GM23338 (cell line): ENCODE measurements at regions not wholly inside any gene's neighbourhood (a gene's known extent, or its start where the extent isn't known, plus 50 kb on each side); places are given as distances from the start of the nearest gene placed in this dataset.

Source experiments
- ATAC-seq: fragments of 200-7000 bp; cut with Tn5 transposase; 3 replicates; pipeline ENCODE4 v1.9.1; 2020
- DNase-seq: peaks from one replicate; pipeline ENCODE4 v3.0.0-alpha.2; 2015; ENCODE audit warnings: low spot score
- H2AFZ ChIP-seq: fragments of 200-600 bp; sonication (generic); 2 replicates; pipeline ENCODE4 v1.8.0; 2016; ENCODE audit warnings: antibody characterized with exemption, mild to moderate bottlenecking, moderate library complexity
- H3F3A ChIP-seq: fragments of 200-600 bp; sonication (generic); replicated peaks from 2 replicates; pipeline ENCODE4 v1.8.0; 2017; ENCODE audit warnings: antibody characterized with exemption, mixed run types, low read depth
- H3K27ac ChIP-seq: fragments of 200-600 bp; sonication (generic); 2 replicates; pipeline ENCODE4 v1.6.1; 2016; ENCODE audit warnings: low read depth
- H3K27me3 ChIP-seq: fragments of 200-600 bp; sonication (generic); 2 replicates; pipeline ENCODE4 v1.8.0; 2016; ENCODE audit warnings: mild to moderate bottlenecking, mixed run types, moderate library complexity; ENCODE audit not compliant: insufficient read depth
- H3K36me3 ChIP-seq: fragments of 200-600 bp; sonication (generic); 2 replicates; pipeline ENCODE4 v1.8.0; 2016; ENCODE audit warnings: mild to moderate bottlenecking; ENCODE audit not compliant: insufficient read depth
- H3K4me1 ChIP-seq: fragments of 200-600 bp; sonication (generic); 2 replicates; pipeline ENCODE4 v1.8.0; 2016; ENCODE audit warnings: mild to moderate bottlenecking, moderate library complexity; ENCODE audit not compliant: insufficient read depth
- H3K4me2 ChIP-seq: fragments of 200-600 bp; sonication (generic); 2 replicates; pipeline ENCODE4 v1.7.1; 2017; ENCODE audit warnings: mixed run types
- H3K4me3 ChIP-seq: fragments of 200-600 bp; sonication (generic); 2 replicates; pipeline ENCODE4 v1.6.1; 2016; ENCODE audit warnings: mixed run types
- H3K79me2 ChIP-seq: fragments of 200-600 bp; sonication (generic); replicated peaks from 2 replicates; pipeline ENCODE4 v1.8.0; 2017; ENCODE audit warnings: mild to moderate bottlenecking; ENCODE audit not compliant: insufficient read depth
- H3K9me2 ChIP-seq: fragments of 200-600 bp; sonication (generic); 2 replicates; pipeline ENCODE4 v1.8.0; 2017; ENCODE audit not compliant: insufficient read depth
- H4K20me1 ChIP-seq: fragments of 200-600 bp; sonication (generic); replicated peaks from 2 replicates; pipeline ENCODE4 v1.8.0; 2017; ENCODE audit warnings: mild to moderate bottlenecking; ENCODE audit not compliant: insufficient read depth
- H3K27ac Mint-ChIP-seq: 2 replicates; pipeline ENCODE4 v1.8.0; 2020; ENCODE audit warnings: inconsistent platforms, mild to moderate bottlenecking, moderate library complexity, mixed read lengths
- H3K27me3 Mint-ChIP-seq: 3 replicates; pipeline ENCODE4 v1.8.0; 2022; ENCODE audit warnings: low read depth, mild to moderate bottlenecking, moderate library complexity, mixed read lengths, inconsistent platforms; ENCODE audit not compliant: insufficient read depth, poor library complexity
- H3K36me3 Mint-ChIP-seq: 3 replicates; pipeline ENCODE4 v1.8.0; 2021; ENCODE audit warnings: low read depth, mild to moderate bottlenecking, inconsistent platforms, moderate library complexity, mixed read lengths
- H3K4me1 Mint-ChIP-seq: 3 replicates; pipeline ENCODE4 v1.8.0; 2020; ENCODE audit warnings: mild to moderate bottlenecking, inconsistent platforms, mixed read lengths
- H3K4me3 Mint-ChIP-seq: 3 replicates; pipeline ENCODE4 v1.8.0; 2021; ENCODE audit warnings: moderate library complexity, mild to moderate bottlenecking, inconsistent platforms, mixed read lengths
- H3K9me3 Mint-ChIP-seq: 3 replicates; pipeline ENCODE4 v1.8.0; 2020; ENCODE audit warnings: moderate library complexity, mild to moderate bottlenecking, inconsistent platforms, mixed read lengths
- CTCF ChIP-seq, 2 experiments: fragments of 200-600 bp in 1 of 2; sonication (generic) in 1 of 2; conservative IDR thresholded peaks; 2 replicates each; pipeline versions ENCODE4 v1.5.1 to v1.6.1; 2016 to 2017; ENCODE audit warnings: antibody characterized with exemption in 2 of 2, low read depth in 2 of 2, mild to moderate bottlenecking in 2 of 2, moderate library complexity in 1 of 2
- ETS1 ChIP-seq: IDR thresholded peaks from 2 replicates; pipeline ENCODE4 v1.6.1; 2016; ENCODE audit warnings: antibody characterized with exemption
- EZH2 ChIP-seq: fragments of 200-600 bp; sonication (generic); IDR thresholded peaks from one replicate; pipeline ENCODE4 v1.8.0; 2017; ENCODE audit warnings: antibody characterized with exemption, mild to moderate bottlenecking, low read depth; ENCODE audit not compliant: unreplicated experiment
- EZH2phosphoT487 ChIP-seq: fragments of 200-600 bp; sonication (generic); IDR thresholded peaks from one replicate; pipeline ENCODE4 v1.8.1; 2018; ENCODE audit warnings: antibody characterized with exemption; ENCODE audit not compliant: unreplicated experiment
- JUNB ChIP-seq: IDR thresholded peaks from one replicate; pipeline ENCODE4 v1.6.1; 2016; ENCODE audit warnings: antibody characterized with exemption; ENCODE audit not compliant: unreplicated experiment
- NANOG ChIP-seq: IDR thresholded peaks from 2 replicates; pipeline ENCODE4 v1.6.1; 2016; ENCODE audit warnings: antibody characterized with exemption, borderline replicate concordance
- POLR2AphosphoS5 ChIP-seq: IDR thresholded peaks from 2 replicates; pipeline ENCODE4 v1.6.1; 2016; ENCODE audit warnings: antibody characterized with exemption, low read depth
- ZNF331 ChIP-seq: fragments of 250-450 bp; sonication (Bioruptor Pico); IDR thresholded peaks from 2 replicates; pipeline ENCODE4 v1.5.0; 2020; ENCODE audit warnings: low read depth, mild to moderate bottlenecking, moderate library complexity

DNA sequence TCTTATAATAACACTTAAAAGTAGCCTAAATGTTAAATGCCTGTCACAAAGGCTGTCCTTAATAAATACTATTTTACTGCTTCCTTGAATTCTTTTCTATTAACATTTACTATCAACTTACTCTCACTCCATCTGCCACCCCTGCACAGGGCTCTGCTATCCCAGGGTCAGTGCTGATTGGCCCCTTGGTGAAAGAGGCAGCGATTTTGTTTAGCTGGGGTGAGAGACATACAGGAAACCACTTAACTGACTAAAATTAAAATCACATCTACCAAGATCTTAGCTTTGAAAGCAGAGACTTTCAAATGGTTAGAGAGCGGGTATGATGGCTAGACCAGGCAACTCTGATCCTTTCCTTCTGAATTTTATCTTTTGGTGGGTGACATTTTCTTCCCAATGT lies 149.9 kb upstream of the HTR2A start (continued):
- no peak for TF ChIP-seq EZH2phosphoT487
- no peak for TF ChIP-seq NANOG
- TF ChIP-seq CTCF (conservative IDR thresholded peaks at IDR 0.05; ENCODE audit: low read depth in 2 of 2): no peak
- no peak for TF ChIP-seq ZNF331 (CRISPR knock-in tag)
- TF ChIP-seq POLR2AphosphoS5: no peak
- no peak for TF ChIP-seq ETS1
- no peak for TF ChIP-seq JUNB

DNA sequence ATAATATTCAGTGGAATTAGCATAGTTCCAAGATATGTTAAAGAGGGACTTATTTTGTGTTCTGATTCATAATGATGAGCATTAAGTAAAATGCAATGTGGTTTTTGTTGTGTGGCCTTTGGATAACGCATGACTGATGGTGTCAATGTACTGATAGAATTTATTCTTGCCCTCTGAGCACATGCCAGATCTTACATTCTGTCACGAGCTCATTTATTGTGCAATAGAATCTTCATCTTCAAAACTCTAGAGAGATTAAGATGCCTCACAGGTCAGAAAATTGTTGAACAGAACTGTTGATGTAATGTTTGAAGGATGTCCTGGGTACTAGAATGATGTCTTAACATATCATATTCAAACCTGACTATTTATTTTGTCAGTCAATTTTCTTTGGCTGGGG lies 148.0 kb upstream of the HTR2A start:
- H3K27me3 Mint-ChIP-seq: peaks cover 3% of the 10 kb centered on the region

More for the DNA sequence above, 148.0 kb upstream of the HTR2A start:
- no peaks in the 10 kb centered on the region for H4K20me1 ChIP-seq
- H3K4me2 ChIP-seq: no peak overlapping the region
- Mint-ChIP-seq H3K9me3 (no peaks in the 10 kb centered on the region), H3K27ac (no peak overlapping the region), H3K4me1 (peaks cover 28% of the 10 kb centered on the region), H3K4me3 (no peak overlapping the region), H3K36me3 (no peaks in the 10 kb centered on the region)
- no peak overlapping the region for H2AFZ ChIP-seq
- no peaks in the 10 kb centered on the region for H3K27me3 ChIP-seq
- DNase-seq (no peak), ATAC-seq (no peak)
- peaks cover 24% of the 10 kb centered on the region for H3K4me1 ChIP-seq
- no peaks in the 10 kb centered on the region for H3K9me2 ChIP-seq
- H3K4me3 ChIP-seq: no peak overlapping the region
- no peak overlapping the region for H3K27ac ChIP-seq
- H3K36me3 ChIP-seq: no peaks in the 10 kb centered on the region
- no peak for TF ChIP-seq CTCF (conservative IDR thresholded peaks at IDR 0.05; ENCODE audit: low read depth in 2 of 2)
- no peak for TF ChIP-seq EZH2phosphoT487
- no peak for TF ChIP-seq EZH2
- H3F3A ChIP-seq: no peaks in the 10 kb centered on the region
- H3K79me2 ChIP-seq: no peaks in the 10 kb centered on the region
